Activated T-cell treated with anti-CD3 and anti-CD28 coated beads, Interleukin-2, amount 50 U/mL, for 4 hours (primary cell): ENCODE measurements at regions not wholly inside any gene's neighbourhood (a gene's known extent, or its start where the extent isn't known, plus 50 kb on each side); places are given as distances from the start of the nearest gene placed in this dataset.
"Not testable (repeated sequence)": the region's sequence is repeated elsewhere in the genome, so short reads cannot be mapped to it uniquely, and the experiment has no call there.

ENCODE experiments used
- ATAC-seq, 2 donors: fragments of 200-7000 bp; cut with Tn5 transposase; one replicate each; pipeline ENCODE4 v1.10.0; 2021
- DNase-seq: peaks from one replicate; pipeline ENCODE4 v3.0.0-alpha.2; 2020
- H3K27me3 Mint-ChIP-seq: one replicate; pipeline ENCODE4 v1.8.0; 2021; ENCODE audit warnings: low read depth, mixed read lengths
- H3K36me3 Mint-ChIP-seq: one replicate; pipeline ENCODE4 v1.8.0; 2022; ENCODE audit warnings: mixed read lengths; ENCODE audit not compliant: insufficient read depth
- H3K4me1 Mint-ChIP-seq: one replicate; pipeline ENCODE4 v1.8.0; 2021; ENCODE audit warnings: low read depth, mixed read lengths
- H3K4me3 Mint-ChIP-seq: one replicate; pipeline ENCODE4 v1.8.0; 2021; ENCODE audit warnings: mild to moderate bottlenecking, moderate library complexity, mixed read lengths
- H3K9me3 Mint-ChIP-seq: one replicate; pipeline ENCODE4 v1.8.0; 2021; ENCODE audit warnings: mixed read lengths

DNA sequence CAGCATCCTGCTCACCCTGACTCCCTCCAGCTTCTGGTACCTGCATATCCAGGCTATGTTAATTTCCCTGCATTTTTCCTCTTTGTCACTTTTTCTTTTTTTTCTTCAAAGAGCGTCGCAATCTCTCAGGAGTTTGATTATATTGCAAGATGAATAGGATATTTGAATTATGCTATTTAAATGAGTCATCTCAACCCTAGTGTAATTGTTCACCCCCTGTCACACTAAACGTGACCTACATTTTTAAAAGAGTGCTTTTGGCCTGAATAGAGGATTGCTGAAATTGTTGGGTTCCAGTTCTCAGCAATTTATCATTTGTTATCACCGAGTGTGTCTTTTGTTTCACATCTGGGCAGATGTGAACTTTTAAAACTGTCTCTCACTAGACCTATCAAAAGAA lies 294.7 kb downstream of the SOX2 start:
- no peak for DNase-seq
- H3K4me1 Mint-ChIP-seq: no peaks in the 10 kb centered on the region
- ATAC-seq: no peak
- H3K4me3 Mint-ChIP-seq: no peak overlapping the region
- H3K9me3 Mint-ChIP-seq: no peaks in the 10 kb centered on the region
- no peaks in the 10 kb centered on the region for H3K27me3 Mint-ChIP-seq
- H3K36me3 Mint-ChIP-seq: no peaks in the 10 kb centered on the region

GRCh38 chr3:182007441-182007840 lies 295.7 kb downstream of the SOX2 start:
- Mint-ChIP-seq H3K27me3 (no peaks in the 10 kb centered on the region), H3K4me1 (no peaks in the 10 kb centered on the region)

GRCh38 chr3:182018361-182018760 lies 306.6 kb downstream of the SOX2 start:
- ATAC-seq (no peak), DNase-seq (no peak)

More at GRCh38 chr3:182007441-182007840, 295.7 kb downstream of the SOX2 start:
- no peak for ATAC-seq
- Mint-ChIP-seq H3K4me3 (no peak overlapping the region), H3K36me3 (no peaks in the 10 kb centered on the region), H3K9me3 (no peaks in the 10 kb centered on the region)
- DNase-seq: no peak

DNA sequence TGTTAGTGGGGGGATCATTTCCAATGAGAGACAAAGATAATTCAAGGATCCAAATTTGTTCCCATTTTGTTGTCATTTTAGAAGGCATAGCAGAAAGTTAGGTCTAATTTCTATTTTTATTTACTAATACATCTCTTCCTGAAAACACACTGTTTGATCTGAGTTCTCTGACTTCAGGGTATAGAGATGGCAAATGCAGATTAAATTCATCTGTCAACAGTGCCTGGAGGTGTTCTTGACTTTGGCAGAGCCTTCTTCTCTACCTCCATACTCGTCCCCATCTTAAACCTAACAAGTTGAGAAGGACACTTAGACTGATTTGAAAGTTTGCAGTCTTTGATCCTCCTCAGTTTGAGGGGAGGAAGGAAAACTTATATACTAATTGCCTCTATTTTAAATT lies 308.2 kb downstream of the SOX2 start:
- Mint-ChIP-seq H3K27me3 (no peaks in the 10 kb centered on the region), H3K36me3 (no peaks in the 10 kb centered on the region), H3K4me3 (no peak overlapping the region), H3K9me3 (peaks cover 3% of the 10 kb centered on the region), H3K4me1 (no peaks in the 10 kb centered on the region)
- DNase-seq (no peak), ATAC-seq (no peak)

More at GRCh38 chr3:182018361-182018760, 306.6 kb downstream of the SOX2 start:
- Mint-ChIP-seq H3K4me1 (no peaks in the 10 kb centered on the region), H3K36me3 (no peaks in the 10 kb centered on the region), H3K27me3 (no peaks in the 10 kb centered on the region), H3K9me3 (peaks cover 3% of the 10 kb centered on the region), H3K4me3 (no peak overlapping the region)

DNA sequence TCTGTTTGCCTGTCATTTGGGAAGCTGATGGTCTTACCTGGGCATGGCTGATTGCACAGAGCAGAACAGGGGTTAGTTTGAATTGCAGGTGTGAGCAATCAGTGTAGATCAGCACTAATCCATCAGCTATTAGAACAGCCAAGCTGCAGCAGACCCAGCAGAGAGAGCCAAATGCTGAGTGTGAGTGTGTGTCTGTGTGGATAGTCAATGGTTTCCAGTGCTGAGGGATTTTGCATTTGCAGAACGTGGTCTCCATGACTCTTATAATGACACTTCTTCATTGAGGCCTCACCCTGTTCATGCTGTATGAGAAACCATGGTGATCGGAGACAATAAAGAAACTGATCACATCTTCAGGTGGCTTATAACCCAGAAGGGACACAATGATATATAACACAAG lies 312.1 kb downstream of the SOX2 start:
- Mint-ChIP-seq H3K4me3 (no peak overlapping the region), H3K27me3 (no peaks in the 10 kb centered on the region), H3K4me1 (no peaks in the 10 kb centered on the region), H3K36me3 (no peaks in the 10 kb centered on the region), H3K9me3 (peaks cover 3% of the 10 kb centered on the region)
- DNase-seq: no peak
- no peak for ATAC-seq

DNA sequence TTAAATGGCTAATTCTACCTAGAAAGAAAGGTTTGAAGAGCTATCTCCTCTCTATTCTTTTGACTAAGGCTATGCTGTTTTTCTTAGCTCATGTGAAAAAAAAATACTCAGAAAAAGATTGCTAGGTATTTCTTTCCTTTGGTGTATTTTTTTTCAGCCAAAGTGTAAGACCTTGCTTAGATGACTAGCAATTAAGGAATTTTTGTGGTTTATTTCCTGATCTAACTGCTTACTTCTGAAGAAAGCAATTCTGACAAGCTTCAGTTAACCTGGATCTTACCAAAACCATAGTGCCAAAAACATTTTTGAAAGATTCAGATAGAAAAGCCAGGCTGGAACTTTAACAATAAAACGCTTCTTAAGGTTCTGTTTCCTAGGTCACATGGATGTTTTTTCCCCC lies 315.6 kb downstream of the SOX2 start:
- Mint-ChIP-seq H3K4me1 (no peaks in the 10 kb centered on the region), H3K36me3 (no peaks in the 10 kb centered on the region), H3K9me3 (no peaks in the 10 kb centered on the region), H3K27me3 (no peaks in the 10 kb centered on the region), H3K4me3 (no peak overlapping the region)
- ATAC-seq (no peak), DNase-seq (no peak)

- Mint-ChIP-seq H3K27me3 (no peaks in the 10 kb centered on the region), H3K9me3 (no peaks in the 10 kb centered on the region), H3K36me3 (no peaks in the 10 kb centered on the region), H3K4me1 (no peaks in the 10 kb centered on the region), H3K4me3 (no peak overlapping the region)
- DNase-seq (no peak), ATAC-seq (no peak)
Measured at GRCh38 chr3:182028081-182028480, 316.4 kb downstream of the SOX2 start.

DNA sequence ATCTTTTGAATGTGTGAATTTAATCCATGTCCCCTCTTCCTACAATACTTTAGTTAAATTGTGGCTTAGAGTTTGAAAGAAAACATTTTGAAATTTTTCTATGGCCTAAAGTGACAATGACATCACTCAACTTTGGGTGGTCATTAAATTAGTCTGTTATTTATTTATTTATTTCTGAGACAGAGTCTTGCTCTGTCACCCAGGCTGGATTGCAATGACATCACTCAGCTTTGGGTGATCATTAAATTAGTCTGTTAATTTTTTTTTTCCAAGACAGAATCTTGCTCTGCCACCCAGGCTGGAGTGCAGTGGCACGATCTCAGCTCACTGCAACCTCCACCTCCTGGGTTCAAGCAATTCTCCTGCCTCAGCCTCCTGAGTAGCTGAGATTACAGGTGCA lies 322.5 kb downstream of the SOX2 start:
- not testable (repeated sequence) for H3K36me3 Mint-ChIP-seq, DNase-seq, H3K9me3 Mint-ChIP-seq, H3K27me3 Mint-ChIP-seq, H3K4me3 Mint-ChIP-seq, ATAC-seq, H3K4me1 Mint-ChIP-seq

DNA sequence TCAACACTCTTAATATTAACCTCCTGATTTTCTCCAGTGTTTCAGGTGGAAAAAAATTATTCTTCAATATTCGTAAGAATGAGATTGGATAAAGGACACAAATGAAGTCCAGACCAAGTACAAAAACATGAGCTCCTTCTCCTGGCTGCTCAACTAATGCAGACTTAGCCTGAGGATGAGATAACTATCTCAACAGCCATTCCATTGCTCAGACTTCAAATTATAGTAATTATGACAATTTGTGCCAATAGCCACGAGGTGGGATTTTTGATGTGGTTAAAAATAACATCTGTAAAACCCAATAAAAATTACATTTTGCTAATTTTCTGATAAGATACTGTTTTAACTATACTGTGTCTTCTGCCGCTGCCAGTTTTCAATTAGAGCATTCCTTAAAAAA lies 323.6 kb downstream of the SOX2 start:
- ATAC-seq: no peak
- no peaks in the 10 kb centered on the region for H3K4me1 Mint-ChIP-seq
- H3K9me3 Mint-ChIP-seq: peaks cover 4% of the 10 kb centered on the region
- H3K4me3 Mint-ChIP-seq: no peak overlapping the region
- no peaks in the 10 kb centered on the region for H3K27me3 Mint-ChIP-seq
- DNase-seq: no peak
- H3K36me3 Mint-ChIP-seq: no peaks in the 10 kb centered on the region

GRCh38 chr3:182036382-182036781 lies 324.7 kb downstream of the SOX2 start:
- Mint-ChIP-seq H3K4me1 (no peaks in the 10 kb centered on the region), H3K27me3 (no peaks in the 10 kb centered on the region)
- no peak for ATAC-seq

DNA sequence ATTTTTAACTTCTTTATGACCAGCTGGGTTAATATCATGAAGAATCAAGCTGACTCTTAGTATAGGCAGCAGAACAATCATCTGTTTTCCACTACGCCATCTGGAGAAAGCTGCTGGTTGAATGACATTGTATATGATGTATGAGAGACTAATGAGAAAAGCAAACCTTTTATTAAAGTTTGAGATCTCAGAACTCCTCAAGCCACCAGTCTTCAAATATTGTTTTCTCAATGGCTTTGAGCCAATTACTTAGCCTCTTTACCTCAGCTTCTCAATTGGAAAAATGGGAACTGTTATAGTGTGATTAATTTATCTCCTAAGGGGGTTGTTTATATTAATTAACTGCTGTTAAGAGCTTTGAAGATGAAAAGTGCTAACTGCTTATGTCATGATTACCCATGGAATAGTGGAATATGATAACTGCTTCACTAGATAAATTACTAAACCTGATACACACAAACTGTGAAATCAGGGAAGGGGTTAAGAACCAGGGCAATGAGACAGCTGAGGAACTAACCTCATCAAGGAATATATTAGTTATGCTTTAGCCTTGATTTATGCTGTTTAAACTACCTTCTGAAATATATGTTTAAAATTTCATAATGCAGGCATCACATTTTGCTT lies 330.1 kb downstream of the SOX2 start:
- Mint-ChIP-seq H3K27me3 (no peaks in the 10 kb centered on the region), H3K4me3 (no peak overlapping the region), H3K36me3 (no peaks in the 10 kb centered on the region), H3K9me3 (peaks cover 4% of the 10 kb centered on the region), H3K4me1 (no peaks in the 10 kb centered on the region)
- no peak for ATAC-seq
- no peak for DNase-seq

More at GRCh38 chr3:182036382-182036781, 324.7 kb downstream of the SOX2 start:
- Mint-ChIP-seq H3K4me3 (no peak overlapping the region), H3K36me3 (no peaks in the 10 kb centered on the region), H3K9me3 (peaks cover 4% of the 10 kb centered on the region)
- no peak for DNase-seq

- Mint-ChIP-seq H3K9me3 (no peaks in the 10 kb centered on the region), H3K27me3 (no peaks in the 10 kb centered on the region), H3K4me1 (no peaks in the 10 kb centered on the region), H3K4me3 (no peak overlapping the region), H3K36me3 (no peaks in the 10 kb centered on the region)
- DNase-seq (no peak), ATAC-seq (no peak)
Measured at GRCh38 chr3:182045736-182046135, 334.0 kb downstream of the SOX2 start.

GRCh38 chr3:182046166-182046764 lies 334.5 kb downstream of the SOX2 start:
- no peak for DNase-seq
- Mint-ChIP-seq H3K4me1 (no peaks in the 10 kb centered on the region), H3K4me3 (no peak overlapping the region), H3K9me3 (no peaks in the 10 kb centered on the region), H3K36me3 (no peaks in the 10 kb centered on the region), H3K27me3 (no peaks in the 10 kb centered on the region)
- ATAC-seq: no peak

DNA sequence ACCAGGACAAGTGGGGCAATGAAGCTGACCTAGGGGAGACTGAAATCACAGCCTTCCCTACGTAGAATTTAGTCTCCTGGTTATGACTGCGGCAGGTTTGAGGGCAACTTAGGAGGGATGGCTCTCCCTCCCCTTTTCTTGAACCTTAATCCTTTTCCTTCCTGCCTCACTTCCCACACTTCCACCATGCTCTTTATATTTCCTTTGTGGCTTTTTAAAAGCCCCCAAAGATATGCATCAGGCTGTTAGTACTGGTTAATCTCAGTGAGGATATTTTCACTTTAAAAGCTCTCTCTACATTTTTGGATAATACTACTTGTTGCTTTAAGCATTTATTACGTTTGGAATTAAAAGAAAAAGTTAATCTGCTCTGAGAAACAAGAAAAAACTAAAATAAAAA lies 339.2 kb downstream of the SOX2 start:
- no peaks in the 10 kb centered on the region for H3K27me3 Mint-ChIP-seq
- no peaks in the 10 kb centered on the region for H3K4me1 Mint-ChIP-seq
- H3K9me3 Mint-ChIP-seq: no peaks in the 10 kb centered on the region
- DNase-seq: no peak
- no peaks in the 10 kb centered on the region for H3K36me3 Mint-ChIP-seq
- ATAC-seq: no peak
- no peak overlapping the region for H3K4me3 Mint-ChIP-seq

GRCh38 chr3:182052332-182052731 lies 340.6 kb downstream of the SOX2 start:
- Mint-ChIP-seq H3K9me3 (no peaks in the 10 kb centered on the region), H3K27me3 (no peaks in the 10 kb centered on the region), H3K4me3 (no peak overlapping the region), H3K4me1 (no peaks in the 10 kb centered on the region), H3K36me3 (no peaks in the 10 kb centered on the region)
- ATAC-seq (no peak), DNase-seq (no peak)
